ENCODE measurements at regions not wholly inside any gene's neighbourhood (a gene's known extent, or its start where the extent isn't known, plus 50 kb on each side); places are given as distances from the start of the nearest gene placed in this dataset.

- TF ChIP-seq POLR2A (IDR thresholded peaks at IDR 0.05; ENCODE audit: low read length) (no peak), GATA1 (IDR thresholded peaks at IDR 0.05; ENCODE audit: low read depth, low read length) (no peak)
Measured at GRCh38 chr4:179163147-179163546, 1720.9 kb upstream of the AGA start.

Data from erythroblast (primary cell).